Spleen (tissue), 7 donors: ENCODE measurements at regions not wholly inside any gene's neighbourhood (a gene's known extent, or its start where the extent isn't known, plus 50 kb on each side); places are given as distances from the start of the nearest gene placed in this dataset.

Experiments used
- POLR2A ChIP-seq, 3 donors: fragments of 450-650 bp; IDR thresholded peaks; one replicate each; pipeline ENCODE4 v1.5.1; 2017; ENCODE audit warnings: antibody characterized with exemption in 3 of 3, mild to moderate bottlenecking in 1 of 3
- POLR2AphosphoS5 ChIP-seq, 3 donors: sonication (generic); formaldehyde crosslinking; IDR thresholded peaks; one replicate each; pipeline ENCODE4 v1.5.1; 2017; ENCODE audit warnings: antibody characterized with exemption in 3 of 3
- TF ChIP-seq, protein P1 (sequence below), 11 experiments: fragments of 200-600 bp in 7 of 11; fragments of 450-650 bp in 4 of 11; sonication (generic) in 4 of 11; IDR thresholded peaks in 8 of 11; conservative IDR thresholded peaks in 3 of 11; 1 replicate in 7 of 11; 2 replicates in 4 of 11; pipeline versions ENCODE4 v1.4.0 to v1.8.0; 2016 to 2021; ENCODE audit warnings: antibody characterized with exemption in 11 of 11, inconsistent platforms in 4 of 11, mild to moderate bottlenecking in 1 of 11
- donor health status: DM: no; HTN: no; CAD: no; lungs with moderate emphysema.
- donor health status: DM: no; HTN: no; CAD: no.
- donor health status: DM: no; HTN: no; CAD: no.

DNA sequence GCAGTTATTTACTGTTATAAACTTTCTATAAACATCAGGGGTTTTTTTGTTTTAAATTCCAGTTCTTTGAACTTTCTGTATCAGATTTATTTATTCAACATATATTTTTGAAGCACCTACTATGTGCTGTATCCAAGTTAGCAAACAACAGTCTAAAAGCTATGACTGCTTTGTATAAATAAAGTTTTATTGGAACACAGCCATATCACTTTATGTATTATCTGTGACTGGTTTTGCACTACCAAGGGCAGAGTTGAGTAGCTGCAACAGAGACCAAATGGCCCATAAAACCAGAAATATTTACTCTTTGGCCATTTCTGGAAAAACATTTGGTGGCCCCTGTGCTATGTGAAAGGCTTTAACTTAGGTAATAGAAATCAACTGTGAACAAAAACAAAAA lies 110.2 kb upstream of the ERCC4 start:
- TF ChIP-seq, protein P1, sequence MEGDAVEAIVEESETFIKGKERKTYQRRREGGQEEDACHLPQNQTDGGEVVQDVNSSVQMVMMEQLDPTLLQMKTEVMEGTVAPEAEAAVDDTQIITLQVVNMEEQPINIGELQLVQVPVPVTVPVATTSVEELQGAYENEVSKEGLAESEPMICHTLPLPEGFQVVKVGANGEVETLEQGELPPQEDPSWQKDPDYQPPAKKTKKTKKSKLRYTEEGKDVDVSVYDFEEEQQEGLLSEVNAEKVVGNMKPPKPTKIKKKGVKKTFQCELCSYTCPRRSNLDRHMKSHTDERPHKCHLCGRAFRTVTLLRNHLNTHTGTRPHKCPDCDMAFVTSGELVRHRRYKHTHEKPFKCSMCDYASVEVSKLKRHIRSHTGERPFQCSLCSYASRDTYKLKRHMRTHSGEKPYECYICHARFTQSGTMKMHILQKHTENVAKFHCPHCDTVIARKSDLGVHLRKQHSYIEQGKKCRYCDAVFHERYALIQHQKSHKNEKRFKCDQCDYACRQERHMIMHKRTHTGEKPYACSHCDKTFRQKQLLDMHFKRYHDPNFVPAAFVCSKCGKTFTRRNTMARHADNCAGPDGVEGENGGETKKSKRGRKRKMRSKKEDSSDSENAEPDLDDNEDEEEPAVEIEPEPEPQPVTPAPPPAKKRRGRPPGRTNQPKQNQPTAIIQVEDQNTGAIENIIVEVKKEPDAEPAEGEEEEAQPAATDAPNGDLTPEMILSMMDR (IDR thresholded peaks at IDR 0.05 in 8 of 11, conservative IDR thresholded peaks at IDR 0.05 in 3 of 11): no peak
- no peak for TF ChIP-seq POLR2A (IDR thresholded peaks at IDR 0.05)
- TF ChIP-seq POLR2AphosphoS5 (IDR thresholded peaks at IDR 0.05): no peak
